Stimulated activated CD4-positive, alpha-beta T cell treated with anti-CD3 and anti-CD28 coated beads, Interleukin-4, amount 100 ng/mL, for 24 hours (primary cell): ENCODE measurements at regions not wholly inside any gene's neighbourhood (a gene's known extent, or its start where the extent isn't known, plus 50 kb on each side); places are given as distances from the start of the nearest gene placed in this dataset.
A peak's percentile ranks its signal among the peaks of the same experiment; 100 is the strongest.

Experiments
- DNase-seq: peaks from one replicate; pipeline ENCODE4 v3.0.0-alpha.2; 2020

DNA sequence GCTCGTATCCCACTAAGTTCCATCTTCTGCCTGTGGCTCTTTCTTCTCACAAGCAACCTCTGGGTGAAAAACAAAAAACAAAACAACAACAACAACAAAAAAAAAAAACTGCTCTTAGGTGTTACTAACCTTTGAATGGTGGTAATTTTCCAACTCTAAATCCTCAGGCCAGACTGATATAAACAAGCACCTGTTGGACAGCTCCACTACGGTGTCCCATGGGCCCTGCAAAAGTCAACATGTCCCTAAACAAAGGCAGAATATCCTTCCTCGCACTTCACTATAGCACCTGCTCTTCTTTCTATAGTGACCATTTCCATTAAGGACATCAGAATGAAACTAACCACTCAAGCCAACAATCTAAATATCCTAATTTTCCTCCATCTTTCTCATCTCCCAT lies 54.6 kb upstream of the PARM1 start:
- DNase-seq = no peak

DNA sequence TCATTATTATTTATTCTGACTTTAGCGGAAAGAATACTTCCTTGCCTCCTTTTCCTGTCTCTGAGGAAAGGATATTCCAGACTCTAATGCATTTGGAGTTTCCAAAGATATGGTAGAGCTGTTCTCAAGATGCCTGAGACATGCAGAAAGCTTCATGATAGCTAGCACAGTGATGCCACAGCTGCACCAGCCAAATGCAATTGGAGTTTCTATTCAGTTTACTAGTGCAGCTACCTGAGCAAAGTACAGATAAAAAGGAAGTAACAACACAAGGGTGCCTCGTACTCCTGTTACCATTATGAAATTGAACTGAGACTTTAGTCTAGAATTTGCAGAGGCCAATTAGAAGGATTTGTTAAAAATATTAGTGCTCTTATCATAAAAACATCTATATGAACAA lies 57.5 kb upstream of the PARM1 start:
- DNase-seq = no peak

DNA sequence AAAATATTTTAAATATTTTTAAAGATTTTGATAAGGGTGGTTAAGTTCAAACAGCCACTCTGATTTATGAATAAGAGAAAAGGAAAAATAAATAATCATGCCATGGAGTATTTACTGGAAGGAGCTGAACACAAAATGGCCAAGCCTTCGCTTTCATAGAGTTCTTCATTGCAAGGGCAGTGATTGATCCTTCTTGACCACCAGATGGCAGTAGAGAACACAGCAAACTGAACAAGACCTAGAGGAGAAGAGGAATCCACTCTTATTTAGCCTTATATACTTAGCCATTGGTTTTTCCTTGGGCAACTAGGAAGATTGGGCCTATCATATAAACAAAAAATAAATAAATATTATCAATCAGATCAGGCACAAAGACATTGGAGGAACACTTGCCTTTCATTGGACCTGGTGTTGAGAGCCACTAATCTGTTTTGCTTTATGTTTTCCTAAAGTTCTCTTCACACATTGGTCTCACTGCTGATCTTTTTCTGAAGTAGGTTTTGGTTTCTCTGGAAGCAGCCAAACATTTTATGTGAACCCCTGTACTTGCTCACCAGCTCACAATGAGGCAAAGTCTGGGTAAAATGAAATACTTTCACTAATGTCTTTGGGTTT lies 58.1 kb upstream of the PARM1 start:
- peak; percentile 12 for DNase-seq

- DNase-seq = no peak
These were observed 59.2 kb upstream of the PARM1 start for GRCh38 chr4:74873545-74874301.

- no peak for DNase-seq
These were observed 64.7 kb upstream of the BTC start for GRCh38 chr4:74858921-74859562.

- DNase-seq = no peak
These were observed 61.6 kb upstream of the BTC start for GRCh38 chr4:74855879-74856278.

DNA sequence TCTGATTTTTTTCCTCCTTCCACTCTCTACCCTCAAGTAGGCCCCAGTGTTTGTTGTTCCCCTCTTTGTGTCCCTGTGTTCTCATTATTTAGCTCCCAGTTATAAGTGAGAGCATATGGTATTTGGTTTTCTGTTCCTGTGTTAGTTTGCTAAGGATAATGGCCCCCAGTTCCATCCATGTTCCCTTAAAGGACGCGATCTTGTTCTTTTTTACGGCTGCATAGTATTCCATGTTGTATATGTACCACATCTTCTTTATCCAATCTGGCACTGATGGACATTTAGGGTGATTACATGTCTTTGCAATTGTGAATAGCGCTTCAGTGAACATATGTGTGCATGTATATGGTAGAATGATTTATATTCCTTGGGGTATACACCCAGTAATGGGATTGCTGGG lies 54.5 kb upstream of the BTC start:
- DNase-seq = no peak

- no peak for DNase-seq
These were observed 51.5 kb upstream of the BTC start for GRCh38 chr4:74845834-74846233.
